GM18517 (cell line): ENCODE measurements at regions not wholly inside any gene's neighbourhood (a gene's known extent, or its start where the extent isn't known, plus 50 kb on each side); places are given as distances from the start of the nearest gene placed in this dataset.

Source experiments
- ATAC-seq: cut with Tn5 transposase; IDR thresholded peaks from one replicate; pipeline ENCODE4 v1.9.1; 2021; ENCODE audit warnings: mild to moderate bottlenecking, moderate library complexity; ENCODE audit not compliant: unreplicated experiment

DNA sequence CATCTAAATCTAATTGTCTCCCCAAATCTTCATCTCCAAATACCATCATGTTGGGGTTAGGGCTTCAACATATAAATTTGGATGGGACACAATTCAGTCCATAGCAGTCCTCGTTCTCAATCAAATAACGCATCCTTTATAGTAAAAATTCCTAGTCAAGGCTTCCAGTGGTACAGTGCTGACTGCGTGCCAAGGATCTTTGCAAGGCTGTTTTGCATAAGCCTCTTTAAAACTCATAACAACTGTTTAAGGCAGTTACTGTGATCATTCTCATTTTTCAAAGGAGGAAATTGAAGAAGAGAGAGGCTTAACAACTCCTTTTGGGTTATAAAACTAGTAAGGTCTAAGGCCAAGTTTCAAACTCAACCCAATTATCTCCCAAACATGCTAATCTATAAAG lies 666.9 kb downstream of the NYAP2 start:
- ATAC-seq = no peak

DNA sequence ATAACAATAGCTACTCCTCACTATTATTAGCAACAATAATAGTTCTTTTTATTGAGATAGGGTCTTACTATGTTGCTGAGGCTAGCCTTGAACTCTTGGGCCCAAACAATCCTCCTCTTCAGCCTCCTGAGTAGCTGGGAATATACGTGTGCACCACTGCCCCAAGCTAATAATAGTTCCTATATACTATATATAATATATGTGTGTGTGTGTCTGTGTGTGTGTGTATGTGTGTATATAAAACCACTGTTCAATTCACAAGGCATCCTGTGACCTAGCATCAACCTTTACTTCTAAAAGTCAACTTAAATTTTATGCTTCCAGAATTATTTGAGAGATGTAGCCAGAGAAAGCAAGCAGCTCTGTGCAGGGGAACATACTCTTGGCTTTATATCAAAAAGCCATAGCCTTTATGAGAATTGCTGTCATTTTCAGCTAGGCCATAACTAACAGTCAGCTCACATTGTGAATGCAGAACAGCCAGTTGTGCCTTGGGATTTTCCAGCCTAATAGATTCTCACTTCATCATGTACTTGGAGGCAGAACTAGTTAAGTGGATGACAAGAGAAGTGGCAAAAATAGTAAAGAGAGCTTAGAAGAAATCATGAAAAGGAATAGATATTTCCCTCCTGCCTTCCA lies 665.5 kb downstream of the NYAP2 start:
- ATAC-seq = no peak

DNA sequence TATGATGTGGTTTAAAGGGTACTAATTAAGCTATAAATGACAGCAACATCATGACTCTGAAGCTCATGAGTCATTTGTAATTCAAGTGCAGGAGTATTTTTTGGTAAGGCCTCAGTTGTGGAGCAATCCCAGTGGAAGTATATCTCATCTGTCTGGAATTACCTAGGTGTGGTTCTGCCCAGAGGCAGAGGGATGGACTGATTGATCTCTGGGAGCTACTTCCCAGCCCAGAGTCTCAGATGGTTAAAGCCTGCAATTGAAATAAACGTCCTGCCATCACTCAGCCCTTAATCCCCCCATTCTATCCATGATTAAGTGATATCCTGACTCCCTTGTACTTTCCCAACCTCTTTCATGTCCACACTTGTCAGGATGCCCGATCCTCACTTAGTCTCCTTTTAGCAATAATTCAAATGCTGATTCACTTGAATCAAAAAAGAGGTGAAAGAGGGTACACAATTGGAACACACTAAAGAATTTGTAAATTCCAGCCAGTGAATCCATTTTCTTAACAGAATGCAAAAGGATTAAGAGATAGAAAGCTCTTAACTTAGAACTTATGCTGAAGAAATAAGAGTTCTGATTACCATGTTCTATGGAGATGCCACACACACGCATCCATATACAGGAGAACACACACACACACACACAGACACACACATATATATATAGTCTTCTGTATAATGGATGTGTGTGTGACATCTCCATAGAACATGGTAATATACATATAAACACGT lies 664.4 kb downstream of the NYAP2 start:
- ATAC-seq = no peak

DNA sequence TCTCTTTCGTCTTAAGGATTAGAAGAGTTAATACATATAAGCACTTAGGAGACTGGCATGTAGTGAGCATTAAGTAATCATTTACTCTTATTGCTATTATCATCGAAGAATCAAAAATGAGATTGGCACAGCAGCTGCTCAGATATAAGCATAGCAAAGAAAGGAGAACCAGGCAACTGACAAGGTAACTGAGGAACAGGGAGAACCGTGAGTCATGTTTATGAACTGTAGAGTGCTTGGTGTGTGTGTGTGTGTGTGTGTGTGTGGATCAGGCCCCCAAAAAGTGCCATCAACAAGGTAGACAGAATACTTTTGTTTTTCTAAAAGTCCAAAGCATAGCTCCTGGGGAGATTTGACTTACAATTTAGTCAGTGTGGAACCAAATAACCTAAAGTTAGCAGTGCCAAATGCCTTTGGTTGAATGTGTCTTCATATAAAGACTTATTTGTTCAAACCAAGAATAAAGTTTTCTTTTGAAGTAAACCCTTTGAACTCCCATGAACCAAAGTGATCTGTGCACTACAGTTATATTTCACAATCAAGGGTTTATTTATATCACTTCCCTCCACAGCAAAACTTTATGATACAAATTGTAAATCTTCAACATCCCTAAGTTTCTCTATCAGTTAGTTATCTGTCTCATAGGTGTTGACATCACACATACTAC lies 660.6 kb downstream of the NYAP2 start:
- ATAC-seq = no peak

DNA sequence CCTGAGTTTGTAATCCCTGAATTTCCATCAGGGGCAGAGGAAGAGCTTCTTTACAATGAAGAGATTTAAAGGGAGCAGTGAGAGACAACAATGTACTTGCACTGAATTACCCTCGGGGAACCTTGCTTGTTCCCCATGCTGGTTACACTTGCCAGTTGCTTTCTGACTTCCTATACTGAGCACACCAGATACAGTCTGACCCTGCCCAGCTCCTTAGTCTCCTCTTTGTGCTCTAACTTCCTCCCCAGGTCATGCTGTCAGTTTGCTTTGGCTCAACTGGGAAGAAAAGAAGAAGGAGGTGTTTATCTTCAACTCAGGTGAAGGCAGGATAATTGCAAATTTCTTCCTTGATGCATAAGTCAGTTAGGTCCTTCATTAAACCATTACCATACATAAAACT lies 658.4 kb downstream of the NYAP2 start:
- ATAC-seq = no peak

DNA sequence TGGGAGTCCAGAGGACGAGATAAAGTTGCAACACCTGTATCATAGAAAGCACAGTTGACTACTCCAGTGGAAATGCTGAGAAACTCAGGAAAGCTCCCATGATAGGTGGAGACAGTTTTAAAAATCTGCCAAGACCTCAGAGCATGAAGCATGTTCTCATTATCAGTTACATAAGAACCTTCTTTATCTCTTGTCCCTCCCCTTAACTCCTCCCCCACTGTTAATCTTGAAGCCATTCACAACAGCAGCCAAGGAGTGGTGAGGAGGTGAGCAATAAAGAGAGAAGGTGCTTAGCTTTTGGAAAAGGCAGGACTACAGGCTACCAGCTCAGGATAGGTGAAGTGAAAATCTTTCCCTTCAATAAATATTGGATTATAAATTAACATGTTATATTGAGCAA lies 657.9 kb downstream of the NYAP2 start:
- ATAC-seq = no peak

DNA sequence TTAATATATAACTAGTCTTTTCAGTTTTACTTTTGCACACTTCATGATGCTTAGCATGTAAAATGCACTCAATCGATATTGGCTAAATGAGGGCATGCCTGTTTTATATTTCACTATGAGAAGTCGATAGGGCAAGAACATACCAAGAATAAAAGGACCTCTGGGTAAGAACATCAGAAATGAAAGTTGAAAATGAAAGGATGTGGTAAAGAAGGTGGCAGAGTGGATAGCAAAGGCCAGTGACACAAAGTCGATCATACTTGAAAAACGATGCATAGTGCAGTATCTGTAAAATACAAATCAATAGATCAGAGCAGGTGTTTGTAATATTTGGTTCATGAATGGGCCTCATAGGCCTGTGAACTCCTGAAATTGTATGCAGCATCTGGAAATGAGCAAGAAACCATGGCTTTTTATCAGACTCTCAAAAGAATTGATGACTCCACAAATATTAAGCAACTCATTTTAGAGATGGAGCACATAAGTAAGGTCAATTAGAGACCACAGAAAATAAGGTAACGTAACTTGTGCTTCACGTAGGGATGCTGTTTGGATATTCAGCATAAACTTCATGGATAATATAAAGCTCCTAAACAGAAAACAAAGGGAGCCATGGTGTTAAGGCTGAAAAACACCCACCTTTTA lies 653.4 kb downstream of the NYAP2 start:
- no peak for ATAC-seq

DNA sequence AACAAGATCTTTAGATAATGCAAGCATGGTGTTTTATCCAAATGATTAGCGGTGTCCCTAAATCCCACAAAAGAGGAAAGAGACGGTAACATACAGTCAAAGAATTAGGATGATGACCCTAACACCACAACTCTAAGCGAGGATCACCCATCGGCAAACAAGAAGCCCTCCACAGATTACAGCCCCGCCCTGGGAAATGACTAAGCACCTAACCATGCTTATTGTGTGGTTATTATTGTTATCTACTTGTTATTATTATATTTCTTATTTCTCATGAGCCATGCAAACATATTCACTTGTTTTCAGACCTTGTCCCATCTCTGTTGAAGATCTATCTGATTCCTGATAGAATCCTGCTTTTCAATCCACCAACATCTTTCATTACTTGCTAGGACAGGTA lies 651.3 kb downstream of the NYAP2 start:
- no peak for ATAC-seq

DNA sequence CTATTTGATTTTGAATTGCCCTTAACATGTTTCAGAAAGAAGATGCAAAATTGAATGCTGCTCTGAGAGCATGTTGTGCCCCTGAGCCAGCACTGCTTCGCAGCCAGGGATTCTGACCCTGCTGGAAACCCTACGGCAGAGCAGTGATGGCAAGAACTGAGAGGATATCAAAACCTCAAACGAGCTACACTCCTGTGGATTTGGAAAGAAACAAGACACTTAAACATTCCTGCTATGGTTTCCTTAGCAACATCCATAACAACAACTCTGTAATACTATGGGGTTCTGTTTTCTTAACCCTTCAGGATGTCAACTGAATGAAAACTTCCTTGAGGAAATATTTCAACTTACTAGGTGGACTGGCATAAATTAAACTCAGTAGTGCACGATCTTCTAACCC lies 649.1 kb downstream of the NYAP2 start:
- no peak for ATAC-seq

DNA sequence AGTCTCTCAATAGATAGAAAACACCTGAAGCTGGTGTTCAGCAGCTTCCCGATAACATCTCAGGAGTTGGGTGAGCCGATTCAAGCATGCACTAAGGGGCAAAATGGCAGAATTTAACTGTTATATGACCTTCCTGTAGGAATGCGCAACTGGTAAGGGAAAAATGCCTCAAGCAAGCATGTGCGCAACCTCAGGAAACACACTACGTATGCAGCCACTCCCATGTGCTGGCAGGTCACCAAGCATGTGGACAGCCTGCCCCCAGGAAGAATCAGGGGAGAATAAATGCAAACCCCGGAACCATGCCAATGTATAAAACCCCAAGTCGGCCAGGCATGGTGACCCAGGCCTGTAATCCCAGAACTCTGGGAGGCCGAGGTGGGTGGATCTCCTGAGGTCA lies 645.6 kb downstream of the NYAP2 start:
- ATAC-seq = no peak

DNA sequence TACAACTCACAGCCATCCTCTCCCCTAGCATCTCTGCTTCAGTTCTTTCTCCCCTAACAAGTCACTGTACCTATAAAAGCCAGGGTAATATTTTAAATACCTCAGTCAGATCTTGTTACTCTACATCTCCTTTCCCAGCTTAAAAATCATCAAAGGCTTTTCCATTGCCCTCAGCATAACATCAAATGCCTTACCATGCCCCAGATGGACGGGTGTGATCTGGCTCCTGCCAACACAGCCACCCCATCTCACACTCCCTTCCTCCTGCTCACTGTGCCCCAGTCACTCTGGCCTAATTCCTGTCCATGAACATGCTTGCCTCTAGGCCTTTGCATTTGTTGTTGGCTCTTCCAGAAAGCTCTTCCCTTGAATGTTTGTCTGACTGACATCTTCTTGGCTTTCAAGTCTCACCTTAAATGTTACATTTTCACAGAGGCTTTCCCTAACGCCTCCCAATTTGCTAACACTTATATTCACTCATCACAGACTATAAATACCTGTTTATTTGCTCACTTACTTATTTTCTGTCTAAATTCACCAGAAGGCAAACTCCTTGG lies 640.9 kb downstream of the NYAP2 start:
- ATAC-seq = no peak

DNA sequence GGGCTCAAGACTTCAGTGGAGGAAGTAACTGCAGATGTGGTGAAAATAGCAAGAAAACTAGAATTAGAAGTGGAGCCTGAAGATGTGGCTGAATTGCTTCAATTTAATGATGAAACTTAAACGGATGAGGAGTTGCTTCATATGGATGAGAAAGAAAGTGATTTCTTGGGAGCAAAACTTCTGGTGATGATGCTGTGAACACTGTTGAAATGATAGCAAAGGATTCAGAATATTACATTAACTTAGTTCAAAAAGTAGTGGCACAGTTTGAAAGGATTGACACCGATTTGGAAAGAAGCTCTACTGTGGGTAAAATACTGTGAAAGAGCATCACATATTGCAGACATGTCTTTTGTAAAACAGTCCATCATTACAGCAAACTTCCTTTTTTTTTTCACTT lies 638.0 kb downstream of the NYAP2 start:
- ATAC-seq = no peak

DNA sequence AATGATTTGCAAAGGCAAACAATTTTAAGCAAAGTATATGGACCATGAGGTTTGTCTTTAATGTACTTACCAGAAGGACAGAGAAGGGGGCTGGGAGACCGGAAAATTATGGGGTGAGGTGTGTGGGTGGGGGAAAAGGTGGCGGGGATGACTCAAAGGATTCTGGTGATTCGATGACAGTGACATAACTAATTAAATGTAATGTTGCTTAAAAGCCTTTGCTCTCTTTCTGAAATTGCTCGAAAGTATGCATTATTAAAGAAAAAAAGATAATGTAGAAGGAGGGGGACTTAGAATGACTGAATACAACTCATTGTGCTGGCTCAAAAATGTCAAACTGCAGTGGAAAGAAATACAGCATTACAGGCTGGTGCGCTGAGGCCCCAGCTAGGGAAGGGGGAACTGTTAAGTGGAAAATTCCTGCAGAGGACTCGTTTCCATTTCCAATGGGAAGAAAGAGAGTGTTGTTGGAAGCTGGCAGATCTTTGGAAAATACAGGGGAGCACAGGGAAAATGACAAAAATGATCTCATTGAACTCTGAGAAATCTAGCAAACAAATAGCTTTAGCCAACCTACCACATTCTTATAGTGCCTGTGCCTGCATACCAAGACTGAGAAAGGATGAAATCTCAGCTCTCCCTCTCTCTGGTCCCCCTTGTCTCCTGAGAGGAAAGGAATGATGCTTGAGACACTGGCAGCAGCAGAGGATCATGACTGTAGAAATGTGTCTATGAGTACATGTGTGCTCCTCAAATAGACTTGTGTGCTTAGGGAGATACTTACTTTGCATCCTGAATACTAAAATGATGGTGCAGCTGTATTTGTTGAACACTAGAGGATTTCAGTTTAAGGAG lies 632.4 kb downstream of the NYAP2 start:
- no peak for ATAC-seq

DNA sequence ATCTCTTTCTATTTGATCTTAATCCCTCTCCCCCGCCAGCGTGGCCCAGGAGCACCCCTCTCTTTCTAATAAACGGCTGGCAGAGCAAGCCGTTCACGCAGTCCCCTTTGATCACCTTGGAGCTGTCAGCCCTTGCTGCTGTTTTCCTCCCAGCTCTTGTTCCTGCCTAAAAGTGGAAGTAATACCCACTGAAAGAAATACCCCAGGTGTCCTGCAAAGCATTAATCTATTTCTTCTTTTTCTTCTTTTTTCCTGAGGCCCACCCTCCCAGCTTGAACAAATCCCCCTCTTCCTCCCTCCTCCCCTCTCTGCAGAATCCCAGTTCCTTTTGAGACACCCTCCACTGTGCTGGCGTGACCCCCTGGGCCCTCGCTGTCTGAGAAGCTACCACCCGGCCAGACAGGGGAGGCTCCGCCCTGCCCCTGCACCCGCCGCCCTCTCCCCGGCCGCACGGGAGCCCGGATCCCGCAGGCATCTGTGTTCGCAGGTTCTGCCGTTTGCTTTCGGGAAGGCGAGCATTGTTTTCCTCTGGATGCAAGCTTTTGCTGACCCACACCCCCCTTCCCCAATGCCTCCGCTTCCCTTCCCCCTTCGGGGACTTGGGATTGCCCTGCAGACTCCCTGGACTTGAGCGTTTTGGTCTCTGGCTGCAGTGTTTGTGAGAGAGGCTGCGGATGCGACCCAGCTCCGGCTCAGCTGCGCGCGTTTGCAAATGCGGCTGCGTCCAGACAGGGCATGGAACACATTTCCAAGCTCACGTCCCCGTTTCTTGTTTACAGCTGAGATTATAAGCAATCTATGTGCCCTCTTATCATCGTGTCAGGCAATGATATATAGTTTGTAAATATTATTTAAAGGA lies 631.5 kb downstream of the NYAP2 start:
- ATAC-seq = no peak

DNA sequence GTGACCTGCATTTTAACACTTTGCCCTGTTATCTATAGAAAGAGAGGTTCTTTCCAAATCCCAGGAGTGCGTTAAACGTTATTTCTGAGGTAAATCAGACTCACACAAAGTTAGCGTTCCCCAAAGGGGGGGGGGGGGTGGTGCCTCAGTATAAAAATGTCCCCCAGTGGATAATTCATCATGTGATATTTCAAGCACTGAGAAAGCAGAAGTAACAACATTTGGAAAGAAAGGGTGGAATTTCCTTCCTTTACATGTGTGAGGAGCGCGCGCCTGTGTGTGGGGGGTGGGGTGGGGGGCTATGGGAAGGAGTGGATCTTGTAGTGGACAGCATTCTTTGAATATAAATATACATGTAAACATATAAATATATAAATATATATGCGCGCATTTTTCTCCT lies 630.9 kb downstream of the NYAP2 start:
- no peak for ATAC-seq

DNA sequence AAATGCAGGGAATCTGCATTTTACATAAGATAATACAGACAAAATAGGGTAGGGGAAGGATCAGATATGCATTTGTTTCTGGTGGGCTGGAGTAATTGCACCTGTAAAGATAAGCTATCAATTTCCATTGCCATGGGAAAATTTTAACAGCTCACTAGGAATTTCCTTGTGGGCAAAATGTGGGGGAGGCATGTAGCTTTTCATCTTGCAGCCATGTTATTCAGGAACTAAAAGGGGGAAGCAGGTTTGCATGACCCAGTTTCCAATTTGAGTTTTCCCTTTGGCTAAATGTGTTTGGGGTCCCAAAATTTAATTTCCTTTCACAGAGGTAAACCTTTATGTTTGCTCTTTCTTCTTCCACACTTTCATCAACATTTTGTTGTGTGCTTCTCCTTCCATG lies 624.4 kb downstream of the NYAP2 start:
- ATAC-seq = no peak

DNA sequence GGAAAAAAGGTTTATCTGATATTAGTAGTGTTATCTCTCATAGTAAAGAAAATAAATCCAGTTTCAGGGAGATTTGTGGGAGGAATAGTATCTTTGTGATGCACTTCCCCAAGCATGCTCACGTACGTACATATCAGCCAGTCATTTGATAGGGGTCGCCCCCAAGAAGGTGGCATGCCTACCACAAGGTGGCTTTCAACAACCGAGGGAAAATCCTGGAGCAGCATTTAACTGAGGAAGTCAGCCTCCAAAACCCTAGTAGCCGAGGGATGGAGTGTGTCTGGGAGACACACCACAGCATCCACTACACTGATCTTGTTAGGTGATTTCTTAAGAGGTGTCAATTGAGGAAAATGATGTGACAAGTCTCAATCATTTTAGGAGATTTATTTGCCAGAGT lies 623.9 kb downstream of the NYAP2 start:
- ATAC-seq = no peak

DNA sequence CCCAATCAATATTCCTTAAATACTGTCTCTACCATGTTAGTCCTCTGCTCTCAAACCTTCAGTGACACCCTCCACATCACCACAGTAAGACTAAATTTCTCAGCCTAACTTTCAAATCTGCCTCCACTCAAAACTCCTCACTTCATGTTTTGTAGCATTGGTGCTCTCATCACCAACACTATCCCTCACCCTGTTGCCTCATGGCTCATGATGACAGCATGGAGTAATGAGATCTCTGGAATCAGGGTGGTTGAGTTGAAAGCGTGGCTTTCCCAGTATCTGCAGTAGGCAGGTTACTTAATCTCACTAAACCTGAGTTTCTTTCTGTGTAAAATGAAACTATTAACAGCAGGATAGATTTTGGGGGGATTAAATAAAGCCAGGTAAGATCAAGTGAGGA lies 621.4 kb downstream of the NYAP2 start:
- ATAC-seq = no peak

DNA sequence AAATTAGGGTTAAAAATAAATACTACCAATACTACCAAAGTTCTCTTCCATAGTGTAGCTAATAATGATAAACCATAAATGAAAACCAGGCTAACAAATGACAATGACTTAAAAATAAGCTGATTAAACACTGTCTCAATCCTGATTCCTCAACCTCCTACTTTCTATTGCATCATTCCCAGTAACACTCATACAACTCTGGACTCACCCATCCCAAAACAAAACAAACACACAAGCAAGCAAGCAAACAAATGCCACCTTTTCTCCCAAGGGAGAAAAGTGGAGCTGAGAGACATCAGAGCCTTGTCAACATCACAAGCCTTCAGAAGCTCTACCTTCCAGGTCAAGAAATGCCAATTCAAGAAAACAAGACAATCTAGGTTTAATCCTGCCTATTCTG lies 620.7 kb downstream of the NYAP2 start:
- no peak for ATAC-seq

DNA sequence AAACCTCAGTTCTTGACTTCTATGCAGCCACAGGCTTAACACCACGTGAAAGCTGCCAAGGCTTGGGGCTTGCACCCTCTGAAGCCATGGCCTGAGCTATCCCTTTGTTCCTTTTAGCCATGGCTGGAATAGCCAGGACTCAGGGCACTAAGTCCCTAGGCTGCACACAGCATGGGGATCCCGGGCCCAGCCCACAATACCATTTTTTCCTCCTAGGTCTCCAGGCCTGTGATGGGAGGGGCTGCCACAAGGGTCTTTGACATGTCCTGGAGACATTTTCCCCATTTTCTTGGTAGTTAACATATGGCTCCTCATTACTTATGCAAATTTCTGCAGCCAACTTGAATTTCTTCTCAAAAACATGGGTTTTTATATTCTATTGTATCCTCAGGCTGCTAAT lies 619.1 kb downstream of the NYAP2 start:
- ATAC-seq = no peak
